GM21423 (cell line): ENCODE measurements at regions not wholly inside any gene's neighbourhood (a gene's known extent, or its start where the extent isn't known, plus 50 kb on each side); places are given as distances from the start of the nearest gene placed in this dataset.

ENCODE experiments used
- ATAC-seq: cut with Tn5 transposase; IDR thresholded peaks from one replicate; pipeline ENCODE4 v1.9.1; 2021; ENCODE audit warnings: mild to moderate bottlenecking, moderate library complexity; ENCODE audit not compliant: unreplicated experiment

- no peak for ATAC-seq
Measured at GRCh38 chr7:96415293-96415940, 93.5 kb upstream of the SLC25A13 start.

GRCh38 chr7:96414931-96415292 lies 93.0 kb upstream of the SLC25A13 start:
- ATAC-seq, result no peak

GRCh38 chr7:96410126-96410839 lies 88.4 kb upstream of the SLC25A13 start:
- no peak for ATAC-seq

- ATAC-seq, result no peak
Measured at GRCh38 chr7:96408881-96409280, 87.0 kb upstream of the SLC25A13 start.

GRCh38 chr7:96407427-96407826 lies 85.5 kb upstream of the SLC25A13 start:
- no peak for ATAC-seq

GRCh38 chr7:96402913-96403312 lies 81.0 kb upstream of the SLC25A13 start:
- ATAC-seq, result no peak

- ATAC-seq, result no peak
Measured at GRCh38 chr7:96401200-96401599, 79.3 kb upstream of the SLC25A13 start.

GRCh38 chr7:96400518-96400917 lies 78.6 kb upstream of the SLC25A13 start:
- no peak for ATAC-seq

GRCh38 chr7:96400001-96400400 lies 78.1 kb upstream of the SLC25A13 start:
- ATAC-seq, result no peak

GRCh38 chr7:96397936-96398598 lies 76.2 kb upstream of the SLC25A13 start:
- no peak for ATAC-seq

- ATAC-seq, result no peak
Measured at GRCh38 chr7:96388620-96389383, 66.9 kb upstream of the SLC25A13 start.

- ATAC-seq, result no peak
Measured at GRCh38 chr7:96388166-96388565, 66.3 kb upstream of the SLC25A13 start.

GRCh38 chr7:96380111-96380512 lies 58.2 kb upstream of the SLC25A13 start:
- ATAC-seq, result no peak

GRCh38 chr7:96377399-96377798 lies 55.5 kb upstream of the SLC25A13 start:
- ATAC-seq, result no peak
